ENCODE measurements at regions not wholly inside any gene's neighbourhood (a gene's known extent, or its start where the extent isn't known, plus 50 kb on each side); places are given as distances from the start of the nearest gene placed in this dataset.

DNA sequence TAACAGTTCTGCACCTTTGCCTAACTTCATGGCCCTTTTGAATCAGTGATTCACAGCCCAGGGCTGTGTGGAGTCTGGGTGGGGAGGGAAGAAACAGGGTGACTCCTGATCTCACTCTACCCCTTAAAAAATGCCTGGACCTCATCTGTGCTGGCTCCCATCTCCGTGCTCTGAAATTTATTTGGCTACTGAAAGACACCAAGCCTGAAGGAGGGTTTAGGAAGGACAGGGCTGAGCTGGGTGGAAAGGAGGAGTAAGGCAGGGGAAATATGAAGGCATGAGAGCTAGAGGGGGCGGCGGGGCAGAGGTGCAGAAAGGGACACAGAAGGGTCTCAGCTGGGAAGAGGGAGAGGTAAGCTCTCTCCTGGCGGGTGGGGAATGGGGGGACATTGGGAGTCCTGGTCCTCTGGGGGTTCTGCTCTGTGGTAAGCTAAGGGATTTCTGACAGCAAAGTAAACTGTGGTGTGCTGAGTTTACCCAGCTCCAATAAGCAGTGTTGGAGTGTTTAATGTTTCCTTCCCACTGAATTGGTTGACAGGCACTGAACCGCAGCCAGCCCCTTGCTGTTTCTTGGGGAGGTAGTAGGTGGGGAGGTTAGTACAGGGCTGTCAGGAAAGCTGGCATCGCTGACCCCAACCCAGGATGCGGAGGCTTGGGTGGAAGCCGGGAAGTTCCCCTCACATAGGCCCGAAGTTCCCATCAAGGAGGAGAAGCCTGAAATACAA, 71.1 kb downstream of the RPUSD4 start:
- TF ChIP-seq GATA2 (IDR thresholded peaks at IDR 0.05; ENCODE audit: low read depth, low read length) (no peak), GATA3 (IDR thresholded peaks at IDR 0.05; ENCODE audit: low read depth, low read length) (no peak)

Data from SH-SY5Y (cell line).